H1 (cell line): ENCODE measurements at regions not wholly inside any gene's neighbourhood (a gene's known extent, or its start where the extent isn't known, plus 50 kb on each side); places are given as distances from the start of the nearest gene placed in this dataset.

Experiments used
- CTCF ChIA-PET: fragments of 300-600 bp; sonication (Branson Sonifier 250); formaldehyde crosslinking; loops from one replicate; lab custom pipeline; 2021; ENCODE audit not compliant: partially characterized antibody; lab: Charles Lee
- POLR2A ChIA-PET: fragments of 300-600 bp; sonication (Branson Sonifier 250); formaldehyde crosslinking; loops from one replicate; lab custom pipeline; 2021; ENCODE audit warnings: inconsistent platforms; ENCODE audit not compliant: partially characterized antibody; lab: Charles Lee
- DNase-seq, 2 experiments: peaks; one replicate each; pipeline versions ENCODE4 v3.0.0 to v3.0.0-alpha.2; 2010 to 2022; ENCODE audit warnings: low spot score in 2 of 2, low read depth in 1 of 2, mixed read lengths in 1 of 2
- FAIRE-seq: peaks from 2 replicates; lab custom pipeline; 2011; peaks lifted over from hg19 to GRCh38; lab: Jason Lieb, UNC
- H2AFZ ChIP-seq: 2 replicates; pipeline ENCODE4 v1.8.1; 2012; ENCODE audit warnings: low read length, inconsistent platforms
- H2AK5ac ChIP-seq: 2 replicates; pipeline ENCODE4 v1.6.1; 2013; ENCODE audit warnings: low read depth, low read length
- H2BK120ac ChIP-seq: replicated peaks from 2 replicates; pipeline ENCODE3; 2013; ENCODE audit warnings: low read depth, low read length, inconsistent platforms
- H2BK12ac ChIP-seq: 2 replicates; pipeline ENCODE4 v1.6.1; 2013; ENCODE audit warnings: low read depth, low read length
- H2BK15ac ChIP-seq: 2 replicates; pipeline ENCODE4 v1.6.1; 2013; ENCODE audit warnings: low read length
- H2BK20ac ChIP-seq: 2 replicates; pipeline ENCODE4 v1.6.1; 2013; ENCODE audit warnings: low read length
- H2BK5ac ChIP-seq: 2 replicates; pipeline ENCODE4 v1.6.1; 2013; ENCODE audit warnings: low read depth, low read length
- H3K14ac ChIP-seq: 2 replicates; pipeline ENCODE4 v1.6.1; 2013; ENCODE audit warnings: inconsistent platforms; ENCODE audit not compliant: insufficient read length
- H3K18ac ChIP-seq: 2 replicates; pipeline ENCODE4 v1.6.1; 2013; ENCODE audit warnings: low read length; ENCODE audit errors: extremely low read depth
- H3K23ac ChIP-seq: 2 replicates; pipeline ENCODE4 v1.6.1; 2013; ENCODE audit warnings: inconsistent platforms; ENCODE audit not compliant: insufficient read length
- H3K23me2 ChIP-seq: 2 replicates; pipeline ENCODE4 v1.6.1; 2013; ENCODE audit warnings: low read depth, low read length
- H3K27ac ChIP-seq: 2 replicates; pipeline ENCODE4 v1.6.1; 2011; ENCODE audit warnings: low read depth, low read length, inconsistent platforms
- H3K27me3 ChIP-seq, 4 experiments: replicated peaks in 1 of 4; 1 replicate in 1 of 4; 2 replicates in 3 of 4; pipeline versions ENCODE4 v1.6.1 to v1.8.1; 2011 to 2013; ENCODE audit warnings: low read length in 3 of 4, mild to moderate bottlenecking in 3 of 4, inconsistent platforms in 2 of 4, mixed read lengths in 2 of 4, moderate library complexity in 1 of 4; ENCODE audit not compliant: control insufficient read depth in 3 of 4, insufficient read depth in 3 of 4; ENCODE audit errors: extremely low read depth in 1 of 4
- H3K36me3 ChIP-seq, 4 experiments: 2 replicates each; pipeline versions ENCODE4 v1.6.1 to v1.8.1; 2011 to 2013; ENCODE audit warnings: mild to moderate bottlenecking in 4 of 4, low read length in 3 of 4, moderate library complexity in 2 of 4, control low read depth in 1 of 4, inconsistent platforms in 1 of 4; ENCODE audit not compliant: insufficient read depth in 4 of 4, control insufficient read depth in 2 of 4
- H3K4ac ChIP-seq: replicated peaks from 2 replicates; pipeline ENCODE3; 2013; ENCODE audit warnings: low read length, low read depth, mixed read lengths, inconsistent platforms; ENCODE audit not compliant: insufficient read length
- H3K4me1 ChIP-seq, 4 experiments: replicated peaks in 1 of 4; 1 replicate in 1 of 4; 2 replicates in 3 of 4; pipeline versions ENCODE4 v1.6.1 to v1.8.1; 2011 to 2013; ENCODE audit warnings: low read length in 3 of 4, inconsistent platforms in 2 of 4, mixed read lengths in 1 of 4; ENCODE audit not compliant: insufficient read depth in 4 of 4, control insufficient read depth in 3 of 4
- H3K4me2 ChIP-seq, 2 experiments: 2 replicates each; pipeline versions ENCODE4 v1.6.1 to v1.8.1; 2011 to 2013; ENCODE audit warnings: low read depth in 2 of 2, low read length in 2 of 2, control low read depth in 1 of 2, inconsistent platforms in 1 of 2, mild to moderate bottlenecking in 1 of 2; ENCODE audit not compliant: insufficient read depth in 1 of 2
- H3K4me3 ChIP-seq, 4 experiments: fragments of 200-600, 300-600 bp in 1 of 4; sonication (generic), shearing (Covaris generic), sonication (Bioruptor Twin) in 1 of 4; 2 replicates each; pipeline versions ENCODE4 v1.5.1 to v1.8.1; 2011 to 2016; ENCODE audit warnings: low read length in 4 of 4, low read depth in 3 of 4, control low read depth in 2 of 4, inconsistent platforms in 2 of 4, mild to moderate bottlenecking in 2 of 4, mixed read lengths in 1 of 4, moderate library complexity in 1 of 4; ENCODE audit not compliant: insufficient read depth in 2 of 4; ENCODE audit errors: extremely low read depth in 1 of 4
- H3K56ac ChIP-seq: replicated peaks from 2 replicates; pipeline ENCODE3; 2013; ENCODE audit warnings: low read depth, mild to moderate bottlenecking, mixed read lengths, low read length, inconsistent platforms; ENCODE audit not compliant: insufficient read length
- H3K79me1 ChIP-seq: 2 replicates; pipeline ENCODE4 v1.6.1; 2013; ENCODE audit warnings: low read depth, low read length, control low read depth
- H3K79me2 ChIP-seq, 2 experiments: 2 replicates each; pipeline versions ENCODE4 v1.6.1 to v1.8.1; 2012 to 2013; ENCODE audit warnings: low read length in 2 of 2, mild to moderate bottlenecking in 2 of 2, inconsistent platforms in 1 of 2; ENCODE audit not compliant: insufficient read depth in 2 of 2, control insufficient read depth in 1 of 2
- H3K9ac ChIP-seq, 4 experiments: replicated peaks in 1 of 4; 1 replicate in 1 of 4; 2 replicates in 3 of 4; pipeline versions ENCODE4 v1.6.1 to v1.8.1; 2011 to 2013; ENCODE audit warnings: low read depth in 3 of 4, low read length in 3 of 4, control low read depth in 2 of 4, mild to moderate bottlenecking in 2 of 4, moderate library complexity in 2 of 4, inconsistent platforms in 1 of 4; ENCODE audit errors: extremely low read depth in 1 of 4
- H3K9me3 ChIP-seq, 2 experiments: 2 replicates each; pipeline versions ENCODE4 v1.6.1 to v1.8.1; 2012 to 2013; ENCODE audit warnings: mild to moderate bottlenecking in 2 of 2, moderate library complexity in 2 of 2, control low read depth in 1 of 2, inconsistent platforms in 1 of 2, low read depth in 1 of 2, low read length in 1 of 2, mixed read lengths in 1 of 2; ENCODE audit not compliant: insufficient read depth in 2 of 2
- H4K20me1 ChIP-seq, 2 experiments: replicated peaks in 1 of 2; 2 replicates each; pipeline versions ENCODE3 to v1.8.1; 2011 to 2013; ENCODE audit warnings: inconsistent platforms in 2 of 2, low read length in 2 of 2, mild to moderate bottlenecking in 1 of 2; ENCODE audit not compliant: insufficient read depth in 2 of 2, control insufficient read depth in 1 of 2
- H4K5ac ChIP-seq: 2 replicates; pipeline ENCODE4 v1.6.1; 2013; ENCODE audit warnings: low read length, low read depth, mixed read lengths, inconsistent platforms; ENCODE audit not compliant: insufficient read length
- H4K8ac ChIP-seq: 2 replicates; pipeline ENCODE4 v1.8.0; 2013; ENCODE audit warnings: mild to moderate bottlenecking, moderate library complexity, low read length, inconsistent platforms; ENCODE audit not compliant: insufficient read depth; ENCODE audit errors: extremely low read depth
- H4K91ac ChIP-seq: replicated peaks from 2 replicates; pipeline ENCODE3; 2013; ENCODE audit warnings: low read length, mixed read lengths, inconsistent platforms; ENCODE audit not compliant: insufficient read length
- ATF3 ChIP-seq: IDR thresholded peaks from 2 replicates; pipeline ENCODE4 v1.6.1; 2011; ENCODE audit warnings: low read depth, mild to moderate bottlenecking, low read length; ENCODE audit not compliant: insufficient read depth
- BACH1 ChIP-seq: IDR thresholded peaks from 2 replicates; pipeline ENCODE4 v1.6.1; 2012; ENCODE audit warnings: low read length, improper control_type of control experiment
- BRCA1 ChIP-seq: IDR thresholded peaks from 2 replicates; pipeline ENCODE4 v1.6.1; 2012; ENCODE audit warnings: low read depth, low read length, improper control_type of control experiment
- CTBP2 ChIP-seq: IDR thresholded peaks from 2 replicates; pipeline ENCODE4 v1.7.0; 2011; ENCODE audit warnings: borderline replicate concordance, mild to moderate bottlenecking, moderate library complexity, mixed read lengths, low read length; ENCODE audit not compliant: insufficient read depth, insufficient read length
- CTCF ChIP-seq, 3 experiments: IDR thresholded peaks; 1 replicate in 2 of 3; 2 replicates in 1 of 3; pipeline versions ENCODE4 v1.5.1 to v1.6.1; 2011; ENCODE audit warnings: low read length in 3 of 3, mild to moderate bottlenecking in 3 of 3, inconsistent platforms in 2 of 3, low read depth in 1 of 3, moderate library complexity in 1 of 3; ENCODE audit not compliant: insufficient read depth in 1 of 3; ENCODE audit errors: control extremely low read depth in 1 of 3
- FOSL1 ChIP-seq: IDR thresholded peaks from 2 replicates; pipeline ENCODE4 v1.6.1; 2011; ENCODE audit warnings: mild to moderate bottlenecking, low read depth, low read length, moderate library complexity; ENCODE audit not compliant: insufficient read depth
- POU5F1 ChIP-seq: IDR thresholded peaks from 2 replicates; pipeline ENCODE4 v1.6.1; 2011; ENCODE audit warnings: low read depth, mild to moderate bottlenecking, low read length, moderate library complexity
- RBBP5 ChIP-seq: IDR thresholded peaks from 2 replicates; pipeline ENCODE4 v1.7.1; 2012; ENCODE audit warnings: low read depth, mild to moderate bottlenecking, inconsistent platforms, low read length, moderate library complexity, borderline replicate concordance
- SP2 ChIP-seq: IDR thresholded peaks from 2 replicates; pipeline ENCODE4 v1.6.1; 2012; ENCODE audit warnings: mild to moderate bottlenecking, low read length, inconsistent platforms
- USF2 ChIP-seq: IDR thresholded peaks from 2 replicates; pipeline ENCODE4 v1.6.1; 2011; ENCODE audit warnings: low read length, improper control_type of control experiment
- WGBS, 2 experiments: shearing (Covaris generic) in 1 of 2; methylation state at CpG; one replicate each; pipeline versions ENCODE4 v1.1.6 to v1.1.7; 2013 to 2015; ENCODE audit warnings: low lambda C conversion rate in 2 of 2, mixed read lengths in 2 of 2, inconsistent platforms in 1 of 2, low coverage in 1 of 2, missing lambda C conversion rate in 1 of 2; ENCODE audit not compliant: insufficient replicate concordance in 2 of 2, insufficient coverage in 1 of 2, insufficient read length in 1 of 2; ENCODE audit errors: extremely low coverage in 1 of 2, missing lambda C conversion rate in 1 of 2; 5-methylcytosine and 5-hydroxymethylcytosine counted together

GRCh38 chr7:153397906-153398305, 638.4 kb downstream of the ACTR3B start:
- ChIA-PET POLR2A (no interaction called here), CTCF (interaction anchor here (0.6 kb wide), 1 partner anchor 1712 kb away, joined by 3 read pairs; no protein-coding TSS in a partner anchor)
- Histone ChIP-seq H3K9me3 (peaks cover 21 to 23% of the 10 kb centered on the region in 2 experiments), H4K8ac (no peak overlapping the region), H3K23me2 (no peaks in the 10 kb centered on the region), H3K4ac (no peak overlapping the region), H2BK15ac (no peak overlapping the region), H4K5ac (no peak overlapping the region), H3K79me2 (no peaks in the 10 kb centered on the region), H2BK20ac (no peak overlapping the region), H3K27me3 (no peaks in the 10 kb centered on the region), H4K91ac (no peak overlapping the region), H3K4me2 (no peak overlapping the region), H2BK12ac (no peak overlapping the region), H3K14ac (no peak overlapping the region), H3K56ac (no peak overlapping the region), H3K18ac (no peak overlapping the region), H3K4me3 (no peak overlapping the region), H2BK120ac (no peak overlapping the region), H4K20me1 (no peaks in the 10 kb centered on the region), H3K79me1 (no peaks in the 10 kb centered on the region), H3K27ac (no peak overlapping the region), H2BK5ac (no peak overlapping the region), H3K4me1 (peaks cover 0 to 2% (median 0%) of the 10 kb centered on the region in 4 experiments; a peak in 1 of 7 replicates), H2AFZ (no peak overlapping the region), H3K36me3 (no peaks in the 10 kb centered on the region), H3K9ac (no peak overlapping the region), H2AK5ac (no peak overlapping the region), H3K23ac (no peak overlapping the region)
- DNase-seq (peak in 1 of 2 experiments; percentile 4), FAIRE-seq (no peak)
- 85% methylated on average over 3 of the region's 3 CpGs; no CpG with 5 or more reads in 1 of the 2 experiments for WGBS, 2 experiments
- TF ChIP-seq RBBP5 (no peak), CTCF (IDR thresholded peaks at IDR 0.05; ENCODE audit: control extremely low read depth in 1 of 3, insufficient read depth in 1 of 3, low read depth in 1 of 3, low read length in 3 of 3) (no peak), POU5F1 (no peak), FOSL1 (no peak), BRCA1 (no peak), CTBP2 (no peak), SP2 (no peak), ATF3 (no peak), BACH1 (no peak), USF2 (no peak)
